ENCODE measurements at regions not wholly inside any gene's neighbourhood (a gene's known extent, or its start where the extent isn't known, plus 50 kb on each side); places are given as distances from the start of the nearest gene placed in this dataset.

DNA sequence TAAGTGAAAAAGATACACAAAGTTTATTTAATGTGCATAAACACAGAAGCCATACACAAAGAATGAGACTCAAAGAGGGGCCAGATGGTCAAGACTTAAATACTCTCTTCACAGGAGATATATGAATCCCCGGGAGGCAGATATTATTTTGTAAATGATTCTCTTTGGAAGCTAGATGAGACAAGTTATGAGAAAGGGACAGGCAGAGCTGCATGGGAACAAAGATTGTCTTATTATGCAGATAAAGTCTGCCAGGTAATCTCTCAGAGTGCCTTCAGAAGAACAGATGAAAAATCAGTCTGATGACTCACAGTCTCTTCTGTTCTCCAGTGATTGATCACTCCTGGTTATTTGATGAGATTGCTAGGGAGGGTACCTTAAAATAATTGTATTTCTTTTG is 89.0 kb downstream of the NAF1 start:
- Mint-ChIP-seq H3K4me3 (no peak overlapping the region), H3K36me3 (ENCODE audit: insufficient read depth in 2 of 2) (no peaks in the 10 kb centered on the region), H3K9me3 (no peaks in the 10 kb centered on the region), H3K4me1 (ENCODE audit: low read depth) (no peaks in the 10 kb centered on the region), H3K27me3 (ENCODE audit: low read depth) (peaks cover 7% of the 10 kb centered on the region), H3K27ac (no peak overlapping the region)
- ATAC-seq (replicated peaks in 1 of 2) (no peak), DNase-seq (no peak)

DNA sequence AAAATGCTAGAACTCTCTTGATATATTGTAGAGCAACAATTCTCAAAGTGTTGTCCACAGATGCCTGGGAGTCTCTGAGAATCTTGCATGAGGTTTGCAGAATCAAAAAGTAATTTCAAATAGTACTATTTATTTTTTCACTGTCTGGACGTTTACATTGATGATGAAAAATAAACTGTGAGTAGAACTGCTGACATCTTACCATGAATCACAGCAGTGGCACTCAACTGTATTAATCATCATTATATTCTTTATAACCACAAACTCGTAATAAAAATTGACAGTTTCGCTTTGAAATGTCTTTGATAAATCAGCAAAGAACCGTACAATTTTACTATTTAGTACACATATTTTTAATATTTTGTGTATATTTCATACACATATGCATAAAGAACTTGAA is 94.5 kb downstream of the NAF1 start:
- H3K9me3 Mint-ChIP-seq = no peaks in the 10 kb centered on the region
- no peak overlapping the region for H3K4me3 Mint-ChIP-seq
- no peak overlapping the region for H3K27ac Mint-ChIP-seq
- H3K4me1 Mint-ChIP-seq (ENCODE audit: low read depth) = no peaks in the 10 kb centered on the region
- no peak for DNase-seq
- no peak for ATAC-seq (replicated peaks in 1 of 2)
- H3K36me3 Mint-ChIP-seq (ENCODE audit: insufficient read depth in 2 of 2) = no peaks in the 10 kb centered on the region
- peaks cover 3% of the 10 kb centered on the region for H3K27me3 Mint-ChIP-seq (ENCODE audit: low read depth)

DNA sequence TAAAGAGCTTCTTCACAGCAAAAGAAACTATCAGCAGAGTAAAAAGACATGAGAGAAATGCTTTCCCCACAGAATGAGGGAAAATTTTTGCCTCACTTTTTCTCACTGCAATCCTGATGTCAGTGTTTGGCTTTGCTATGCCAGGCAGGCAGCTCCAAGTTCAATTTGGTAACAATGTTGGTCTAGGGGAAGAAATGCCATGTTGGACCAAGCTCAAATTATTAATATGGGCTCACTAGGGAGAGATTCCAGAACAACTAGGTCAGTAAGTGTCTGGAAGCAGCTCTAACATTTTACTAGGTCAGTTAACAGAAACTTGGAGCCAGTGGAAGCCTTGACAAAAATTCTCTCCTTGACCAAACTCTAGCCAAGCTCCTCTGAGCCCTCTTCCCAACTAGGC is 95.4 kb downstream of the NAF1 start:
- Mint-ChIP-seq H3K4me1 (ENCODE audit: low read depth) (no peaks in the 10 kb centered on the region), H3K4me3 (no peak overlapping the region), H3K27ac (no peak overlapping the region), H3K9me3 (no peaks in the 10 kb centered on the region), H3K27me3 (ENCODE audit: low read depth) (peaks cover 11% of the 10 kb centered on the region), H3K36me3 (ENCODE audit: insufficient read depth in 2 of 2) (no peaks in the 10 kb centered on the region)
- ATAC-seq (replicated peaks in 1 of 2) (no peak), DNase-seq (no peak)

DNA sequence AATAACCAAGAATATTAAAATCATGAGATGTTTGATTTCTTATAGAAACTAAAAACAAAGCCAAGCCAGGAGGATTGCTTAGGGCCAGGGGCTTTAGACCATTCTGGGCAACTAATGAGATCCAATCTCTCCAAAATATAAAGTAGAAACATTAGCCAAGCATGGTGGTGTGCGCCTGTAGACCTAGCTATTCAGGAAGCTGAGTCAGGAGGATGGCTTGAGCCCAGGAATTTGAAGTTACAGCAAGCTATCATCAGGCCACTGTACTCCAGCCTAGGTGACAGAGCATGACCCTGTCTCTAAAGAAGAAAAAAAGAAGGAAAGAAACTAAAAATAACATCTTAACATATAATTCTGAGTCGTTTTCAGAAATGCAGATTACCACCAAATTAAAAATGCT is 96.7 kb downstream of the NAF1 start:
- H3K27me3 Mint-ChIP-seq (ENCODE audit: low read depth) = peaks cover 11% of the 10 kb centered on the region
- H3K4me1 Mint-ChIP-seq (ENCODE audit: low read depth) = no peaks in the 10 kb centered on the region
- no peaks in the 10 kb centered on the region for H3K36me3 Mint-ChIP-seq (ENCODE audit: insufficient read depth in 2 of 2)
- no peak for ATAC-seq (replicated peaks in 1 of 2)
- H3K4me3 Mint-ChIP-seq = no peak overlapping the region
- peaks cover 0 to 2% of the 10 kb centered on the region in 2 donors for H3K9me3 Mint-ChIP-seq
- no peak overlapping the region for H3K27ac Mint-ChIP-seq
- no peak for DNase-seq

DNA sequence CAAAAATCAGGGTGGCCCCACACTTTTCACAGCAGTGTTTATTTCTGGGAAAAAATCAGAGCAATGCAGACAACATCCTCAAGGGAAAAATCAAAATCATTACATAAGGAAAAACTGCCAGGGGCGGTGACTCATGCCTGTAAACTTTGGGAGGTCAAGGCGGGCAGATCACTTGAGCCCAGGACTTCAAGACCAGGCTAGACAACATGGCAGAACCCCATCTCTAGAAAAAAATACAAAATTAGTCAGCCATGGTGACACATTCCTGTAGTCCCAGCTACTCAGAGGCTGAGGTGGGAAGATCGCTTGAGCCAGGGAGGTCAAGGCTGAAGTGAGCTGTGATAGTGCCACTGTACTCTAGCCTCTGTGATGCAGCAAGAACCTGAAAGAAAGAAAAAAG is 102.8 kb downstream of the NAF1 start:
- Mint-ChIP-seq H3K36me3 (ENCODE audit: insufficient read depth in 2 of 2) (no peaks in the 10 kb centered on the region), H3K27ac (peak overlapping the region; percentile 0), H3K9me3 (peaks cover 0 to 2% of the 10 kb centered on the region in 2 donors), H3K4me3 (no peak overlapping the region), H3K27me3 (ENCODE audit: low read depth) (peaks cover 11% of the 10 kb centered on the region), H3K4me1 (ENCODE audit: low read depth) (no peaks in the 10 kb centered on the region)
- ATAC-seq (replicated peaks in 1 of 2) (no peak), DNase-seq (no peak)

DNA sequence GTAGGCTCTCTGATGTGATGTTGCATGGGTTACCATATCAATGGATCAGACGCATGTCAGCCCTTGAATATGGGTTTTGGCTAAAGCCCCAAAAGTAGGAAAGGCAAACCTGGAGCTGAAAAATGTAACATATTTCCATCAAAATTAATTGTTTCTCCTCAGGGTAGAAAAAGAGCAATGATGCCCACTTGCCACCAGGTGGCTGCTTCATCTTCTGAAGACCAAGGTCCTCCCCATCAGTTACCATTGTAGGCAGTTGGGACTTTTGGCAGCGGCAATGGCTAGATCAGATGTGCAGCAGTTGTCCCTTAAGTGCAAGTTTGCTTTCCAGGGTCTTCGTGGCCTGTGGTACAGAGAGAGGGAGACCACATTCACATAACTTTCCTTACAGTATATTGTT is 118.2 kb downstream of the NAF1 start:
- H3K36me3 Mint-ChIP-seq (ENCODE audit: insufficient read depth in 2 of 2) = no peaks in the 10 kb centered on the region
- H3K27ac Mint-ChIP-seq = no peak overlapping the region
- peaks cover 4% of the 10 kb centered on the region for H3K27me3 Mint-ChIP-seq (ENCODE audit: low read depth)
- DNase-seq = peak; percentile 1 to 13
- ATAC-seq (replicated peaks in 1 of 2) = no peak
- no peaks in the 10 kb centered on the region for H3K9me3 Mint-ChIP-seq
- H3K4me1 Mint-ChIP-seq (ENCODE audit: low read depth) = no peaks in the 10 kb centered on the region
- no peak overlapping the region for H3K4me3 Mint-ChIP-seq

DNA sequence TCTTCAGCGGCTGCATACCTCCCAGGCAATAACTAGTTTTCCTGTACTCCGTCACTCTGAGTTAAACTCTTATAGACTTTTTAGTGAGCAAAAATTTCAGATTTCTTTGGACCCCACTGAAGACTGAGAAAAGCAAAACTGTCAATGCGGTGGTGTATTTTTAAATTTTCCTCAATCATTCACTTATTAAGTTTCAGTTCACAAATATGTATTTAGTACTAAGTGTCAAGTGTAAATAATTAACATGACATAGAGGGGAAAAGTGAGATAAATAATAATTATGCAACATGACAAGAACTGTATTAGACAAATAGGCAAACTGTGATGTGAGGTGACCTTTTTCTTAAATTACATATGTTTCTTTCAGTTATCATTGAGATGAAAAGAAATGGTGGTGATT is 124.4 kb downstream of the NAF1 start:
- H3K27ac Mint-ChIP-seq = no peak overlapping the region
- H3K4me1 Mint-ChIP-seq (ENCODE audit: low read depth) = no peaks in the 10 kb centered on the region
- peaks cover 6% of the 10 kb centered on the region for H3K27me3 Mint-ChIP-seq (ENCODE audit: low read depth)
- no peak for DNase-seq
- no peak for ATAC-seq (replicated peaks in 1 of 2)
- peaks cover 2% of the 10 kb centered on the region in 2 donors for H3K36me3 Mint-ChIP-seq (ENCODE audit: insufficient read depth in 2 of 2)
- H3K4me3 Mint-ChIP-seq = no peak overlapping the region
- H3K9me3 Mint-ChIP-seq = peaks cover 3 to 4% of the 10 kb centered on the region in 2 donors

DNA sequence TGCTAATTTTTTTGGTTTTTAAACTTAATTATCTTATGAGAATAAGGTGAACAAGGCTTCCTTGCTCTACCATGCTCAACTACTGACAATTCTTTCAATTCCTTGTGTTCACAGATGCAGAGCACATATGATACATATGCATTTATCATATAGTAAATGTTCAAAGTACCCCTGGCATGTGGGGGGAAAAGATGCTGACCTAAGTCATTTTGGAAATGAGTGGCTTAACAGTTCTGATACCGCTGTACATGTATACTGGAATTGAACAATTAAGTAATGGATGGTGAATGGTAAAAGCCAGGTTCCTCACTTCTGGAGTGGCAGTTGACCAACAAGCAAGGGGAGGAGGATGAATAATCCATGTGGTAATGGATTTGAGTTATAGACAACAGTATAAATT is 149.6 kb downstream of the NAF1 start:
- H3K27ac Mint-ChIP-seq = no peak overlapping the region
- H3K36me3 Mint-ChIP-seq (ENCODE audit: insufficient read depth in 2 of 2) = no peaks in the 10 kb centered on the region
- H3K4me1 Mint-ChIP-seq (ENCODE audit: low read depth) = no peaks in the 10 kb centered on the region
- H3K9me3 Mint-ChIP-seq = peaks cover 0 to under 1% of the 10 kb centered on the region in 2 donors
- no peaks in the 10 kb centered on the region for H3K27me3 Mint-ChIP-seq (ENCODE audit: low read depth)
- no peak for DNase-seq
- H3K4me3 Mint-ChIP-seq = no peak overlapping the region
- ATAC-seq (replicated peaks in 1 of 2) = no peak

GRCh38 chr4:163012816-163013215 is 153.9 kb downstream of the NAF1 start:
- Mint-ChIP-seq H3K4me3 (no peak overlapping the region), H3K36me3 (ENCODE audit: insufficient read depth in 2 of 2) (no peaks in the 10 kb centered on the region)
- ATAC-seq (replicated peaks in 1 of 2) = no peak

DNA sequence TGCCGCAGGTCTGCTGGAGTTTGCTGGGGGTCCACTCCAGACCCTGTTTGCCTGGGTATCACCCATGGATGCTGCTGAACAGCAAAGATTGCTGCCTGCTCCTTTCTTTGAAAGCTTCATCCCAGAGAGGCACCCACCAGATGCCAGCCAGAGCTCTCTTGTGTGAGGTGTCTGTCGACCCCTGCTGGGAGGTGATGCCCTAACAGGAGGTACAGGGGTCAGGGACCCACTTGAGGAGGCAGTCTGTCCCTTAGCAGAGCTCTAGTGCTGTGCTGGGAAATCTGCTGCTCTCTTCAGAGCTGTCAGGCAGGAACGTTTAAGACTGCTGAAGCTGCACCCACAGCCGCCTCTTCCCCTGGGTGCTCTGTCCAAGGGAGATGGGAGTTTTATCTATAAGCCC is 162.7 kb downstream of the NAF1 start:
- H3K36me3 Mint-ChIP-seq (ENCODE audit: insufficient read depth in 2 of 2) = no peaks in the 10 kb centered on the region
- no peak for ATAC-seq (replicated peaks in 1 of 2)
- H3K27me3 Mint-ChIP-seq (ENCODE audit: low read depth) = peaks cover 6% of the 10 kb centered on the region
- no peak for DNase-seq
- no peaks in the 10 kb centered on the region for H3K4me1 Mint-ChIP-seq (ENCODE audit: low read depth)
- H3K4me3 Mint-ChIP-seq = no peak overlapping the region
- no peak overlapping the region for H3K27ac Mint-ChIP-seq
- H3K9me3 Mint-ChIP-seq = peaks cover 7 to 10% of the 10 kb centered on the region in 2 donors

More at GRCh38 chr4:163012816-163013215, 153.9 kb downstream of the NAF1 start:
- DNase-seq = no peak
- peaks cover 0 to 5% of the 10 kb centered on the region in 2 donors for H3K9me3 Mint-ChIP-seq
- H3K27ac Mint-ChIP-seq = no peak overlapping the region
- no peaks in the 10 kb centered on the region for H3K4me1 Mint-ChIP-seq (ENCODE audit: low read depth)
- H3K27me3 Mint-ChIP-seq (ENCODE audit: low read depth) = no peaks in the 10 kb centered on the region

DNA sequence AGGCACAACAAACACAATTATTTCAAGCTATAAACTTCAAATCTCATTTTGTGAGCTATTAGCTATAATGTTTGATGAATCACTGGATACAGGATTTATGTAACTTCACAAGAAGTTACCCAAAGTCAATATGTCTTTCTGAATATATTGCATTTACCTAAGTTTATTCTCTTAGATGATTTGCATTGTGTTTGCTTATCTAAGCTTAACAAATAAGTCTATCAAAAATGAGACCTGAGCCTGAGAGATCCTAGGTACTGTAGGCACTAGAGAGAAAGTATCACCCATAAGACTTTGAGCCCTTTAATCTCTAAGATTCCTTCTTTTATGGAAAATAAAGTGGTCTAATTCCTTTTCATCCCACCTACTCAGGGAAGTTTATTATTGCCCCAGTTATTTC is 178.2 kb downstream of the NAF1 start:
- Mint-ChIP-seq H3K36me3 (ENCODE audit: insufficient read depth in 2 of 2) (no peaks in the 10 kb centered on the region), H3K4me3 (no peak overlapping the region), H3K4me1 (ENCODE audit: low read depth) (no peaks in the 10 kb centered on the region), H3K27ac (no peak overlapping the region), H3K9me3 (peaks cover 0 to 2% of the 10 kb centered on the region in 2 donors), H3K27me3 (ENCODE audit: low read depth) (peaks cover 6% of the 10 kb centered on the region)
- ATAC-seq (replicated peaks in 1 of 2) (no peak), DNase-seq (no peak)

DNA sequence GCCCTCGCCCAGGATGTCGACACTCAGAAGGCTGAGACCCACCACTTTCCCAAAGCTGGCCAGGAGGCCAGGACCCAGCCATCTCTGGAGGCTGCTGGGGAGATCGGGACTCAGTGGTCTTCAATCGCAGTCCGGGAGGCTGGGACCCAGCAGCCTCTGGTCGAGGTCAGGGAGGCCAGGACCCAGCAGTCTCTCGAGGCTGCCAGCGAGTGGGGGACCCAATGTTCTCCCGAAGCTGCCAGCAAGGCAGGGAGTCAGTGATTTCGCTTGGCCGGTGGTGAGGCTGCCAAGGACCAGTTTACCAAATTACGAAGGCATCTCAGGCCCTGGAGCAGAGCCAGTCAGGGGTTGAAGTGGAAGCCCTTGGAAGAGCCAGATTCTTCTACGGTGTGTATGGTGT is 181.6 kb downstream of the NAF1 start:
- Mint-ChIP-seq H3K27ac (no peak overlapping the region), H3K9me3 (peaks cover 0 to 7% of the 10 kb centered on the region in 2 donors), H3K4me1 (ENCODE audit: low read depth) (no peaks in the 10 kb centered on the region), H3K4me3 (no peak overlapping the region), H3K27me3 (ENCODE audit: low read depth) (no peaks in the 10 kb centered on the region), H3K36me3 (ENCODE audit: insufficient read depth in 2 of 2) (no peaks in the 10 kb centered on the region)
- DNase-seq = no peak
- no peak for ATAC-seq (replicated peaks in 1 of 2)

- no peak overlapping the region for H3K27ac Mint-ChIP-seq
- H3K9me3 Mint-ChIP-seq = peaks cover 0 to 7% of the 10 kb centered on the region in 2 donors
- H3K36me3 Mint-ChIP-seq (ENCODE audit: insufficient read depth in 2 of 2) = no peaks in the 10 kb centered on the region
- no peak for ATAC-seq (replicated peaks in 1 of 2)
- H3K4me1 Mint-ChIP-seq (ENCODE audit: low read depth) = no peaks in the 10 kb centered on the region
- H3K4me3 Mint-ChIP-seq = no peak overlapping the region
- no peaks in the 10 kb centered on the region for H3K27me3 Mint-ChIP-seq (ENCODE audit: low read depth)
- DNase-seq = no peak
These were observed 182.1 kb downstream of the NAF1 start for GRCh38 chr4:162984621-162985020.

- H3K36me3 Mint-ChIP-seq (ENCODE audit: insufficient read depth in 2 of 2) = no peaks in the 10 kb centered on the region
- H3K27ac Mint-ChIP-seq = no peak overlapping the region
- ATAC-seq (replicated peaks in 1 of 2) (no peak), DNase-seq (no peak)
- no peaks in the 10 kb centered on the region for H3K4me1 Mint-ChIP-seq (ENCODE audit: low read depth)
- no peak overlapping the region for H3K4me3 Mint-ChIP-seq
- no peaks in the 10 kb centered on the region for H3K27me3 Mint-ChIP-seq (ENCODE audit: low read depth)
- H3K9me3 Mint-ChIP-seq = peaks cover 0 to 7% of the 10 kb centered on the region in 2 donors
These were observed 184.9 kb downstream of the NAF1 start for GRCh38 chr4:162981823-162982222.
